ENCODE measurements at regions not wholly inside any gene's neighbourhood (a gene's known extent, or its start where the extent isn't known, plus 50 kb on each side); places are given as distances from the start of the nearest gene placed in this dataset.
A peak's percentile ranks its signal among the peaks of the same experiment; 100 is the strongest.
"Not testable (repeated sequence)": the region's sequence is repeated elsewhere in the genome, so short reads cannot be mapped to it uniquely, and the experiment has no call there.

DNA sequence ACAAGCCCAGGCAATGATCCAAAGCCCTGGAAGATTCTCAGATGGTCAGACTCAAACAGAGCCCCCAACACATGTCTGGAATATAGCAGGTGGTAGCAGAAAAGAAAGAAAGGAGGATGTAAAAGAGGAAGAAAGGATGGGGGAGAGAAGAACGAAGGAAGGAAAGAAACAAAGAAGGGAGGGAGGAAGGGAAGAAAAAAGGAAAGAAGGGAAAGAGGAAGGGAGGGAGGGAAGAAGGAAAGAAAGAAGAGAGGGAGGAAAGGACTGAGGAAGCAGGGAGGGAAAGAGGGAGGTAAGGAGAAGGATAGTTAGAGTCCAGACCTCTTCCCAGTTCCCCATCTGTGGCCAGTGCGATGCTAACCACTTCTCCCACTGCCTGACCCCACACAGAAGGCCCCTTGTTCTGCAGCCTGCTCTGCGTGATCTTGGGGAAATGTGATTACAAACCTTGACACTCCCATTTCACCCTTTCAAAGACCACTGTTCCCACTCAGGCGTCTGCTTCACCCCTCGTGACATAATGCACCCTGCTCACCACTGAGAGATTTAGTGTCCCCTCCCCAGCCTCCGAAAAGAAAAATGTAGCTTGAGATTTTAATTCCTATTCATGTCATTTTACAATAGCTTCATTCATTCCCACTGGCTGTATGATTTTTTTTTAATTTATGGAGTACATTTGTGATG lies 357.9 kb downstream of the BCL11B start:
- DNase-seq = no peak

DNA sequence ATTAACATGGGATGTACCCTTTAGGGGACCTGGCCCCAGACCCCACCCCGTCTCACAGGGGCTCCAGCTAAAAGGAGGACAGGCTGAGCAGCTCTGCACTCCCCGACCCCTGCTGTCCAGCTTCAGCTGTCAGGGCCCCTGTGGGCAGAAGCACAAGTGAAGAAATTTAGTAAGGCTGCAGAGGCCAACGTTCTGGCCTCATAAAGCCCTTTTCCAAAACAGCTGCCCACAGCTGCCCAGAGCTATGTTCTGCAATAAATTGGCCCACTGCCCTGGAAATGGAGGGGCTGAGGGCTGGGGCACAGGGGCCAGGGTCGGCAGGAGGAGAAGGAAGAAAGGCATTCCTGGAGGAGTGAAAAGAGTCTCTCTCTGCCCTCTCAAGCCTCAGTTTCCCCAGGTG lies 357.1 kb downstream of the BCL11B start:
- DNase-seq = no peak

DNA sequence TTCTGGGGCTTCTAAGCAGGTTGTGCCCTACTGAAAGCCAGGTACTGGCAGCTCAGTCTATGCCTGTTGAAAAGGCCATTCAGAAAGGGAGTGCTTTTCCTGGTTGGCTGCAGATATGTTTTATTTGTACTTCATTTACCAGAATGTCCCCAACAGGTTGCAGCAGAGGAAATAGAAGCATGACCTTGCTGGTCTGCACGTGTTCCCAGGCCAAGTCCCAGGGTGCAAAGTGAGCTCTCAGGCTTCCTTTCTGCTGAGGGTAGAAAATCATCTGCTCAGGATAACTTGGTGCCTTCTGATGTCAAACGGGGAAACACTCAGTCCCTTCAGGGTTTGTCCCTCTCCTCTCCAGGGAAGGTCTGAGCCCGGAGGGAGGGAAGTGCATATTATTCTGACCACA lies 356.4 kb downstream of the BCL11B start:
- DNase-seq = no peak

DNA sequence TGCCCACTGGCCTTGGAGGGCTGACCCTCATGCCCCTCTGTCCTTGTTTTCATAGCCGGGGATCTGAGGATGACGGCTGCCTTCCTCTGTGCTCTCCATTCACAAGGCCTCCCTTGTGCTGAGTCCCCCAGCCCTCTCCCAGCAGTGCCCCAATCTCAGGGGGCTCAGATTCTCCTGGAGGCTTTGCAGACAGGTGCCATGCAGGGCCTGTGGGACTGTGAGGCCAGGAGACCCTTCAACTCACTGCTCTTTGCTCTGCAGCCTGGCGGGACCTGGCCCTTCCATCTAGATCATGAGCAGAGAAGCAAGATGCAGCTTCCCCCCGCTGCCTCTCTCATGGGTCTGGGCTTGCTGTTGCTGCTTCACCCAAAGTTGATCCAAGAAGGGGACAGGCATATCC lies 356.0 kb downstream of the BCL11B start:
- DNase-seq = no peak

DNA sequence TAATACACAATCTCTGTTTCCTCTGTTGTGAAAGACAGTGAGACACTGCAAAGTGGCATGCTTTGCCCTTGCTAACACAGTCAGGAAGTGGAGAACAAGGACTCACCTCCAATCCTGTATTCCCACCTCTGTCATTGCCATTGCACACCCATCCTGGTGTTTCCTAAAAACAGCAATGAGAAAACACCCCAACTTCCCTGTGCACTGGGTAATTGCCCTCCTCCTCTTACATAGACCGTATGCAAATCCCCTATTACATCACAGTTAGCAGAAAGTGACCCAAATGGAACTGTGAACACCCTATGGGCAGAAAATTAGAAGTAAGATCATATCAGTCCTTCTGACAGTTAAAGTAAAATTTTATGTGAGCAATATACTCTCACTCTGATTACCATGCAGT lies 355.5 kb downstream of the BCL11B start:
- no peak for DNase-seq

DNA sequence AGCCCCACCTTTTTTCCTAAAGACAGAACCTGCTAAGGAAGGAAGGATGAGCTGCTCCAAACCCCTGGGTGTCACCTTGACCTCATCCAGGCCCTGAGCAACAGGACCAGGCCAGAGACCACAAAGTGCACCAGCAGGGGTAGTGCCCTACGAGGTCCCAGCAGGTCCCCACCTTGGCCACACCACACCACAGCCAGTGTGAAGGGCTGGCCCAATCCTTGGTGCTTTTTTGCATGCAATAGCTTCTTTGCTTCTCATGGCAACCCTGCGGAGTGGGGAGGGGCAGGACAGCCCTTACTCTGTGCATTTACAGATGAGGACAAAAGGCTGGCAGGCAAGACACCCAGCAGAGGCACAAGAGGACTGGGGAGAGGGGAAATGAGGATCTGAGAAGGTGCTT lies 352.6 kb downstream of the BCL11B start:
- no peak for DNase-seq

DNA sequence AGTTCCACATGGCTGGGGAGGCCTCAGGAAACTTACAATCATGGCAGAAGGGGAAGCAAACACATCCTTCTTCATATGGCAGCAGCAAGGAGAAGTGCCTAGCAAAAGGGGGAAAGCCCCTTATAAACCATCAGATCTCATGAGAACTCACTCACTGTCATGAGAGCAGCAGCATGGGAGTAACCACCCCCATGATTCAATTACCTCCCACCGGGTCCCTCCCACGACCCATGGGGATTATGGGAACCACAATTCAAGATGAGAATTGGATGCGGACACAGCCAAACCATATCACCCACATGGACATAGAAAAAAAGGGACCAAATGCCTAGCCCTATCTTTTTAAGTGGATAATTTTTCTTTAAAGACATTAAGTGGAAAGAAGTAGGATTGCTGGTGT lies 350.7 kb downstream of the BCL11B start:
- DNase-seq = not testable (repeated sequence)

DNA sequence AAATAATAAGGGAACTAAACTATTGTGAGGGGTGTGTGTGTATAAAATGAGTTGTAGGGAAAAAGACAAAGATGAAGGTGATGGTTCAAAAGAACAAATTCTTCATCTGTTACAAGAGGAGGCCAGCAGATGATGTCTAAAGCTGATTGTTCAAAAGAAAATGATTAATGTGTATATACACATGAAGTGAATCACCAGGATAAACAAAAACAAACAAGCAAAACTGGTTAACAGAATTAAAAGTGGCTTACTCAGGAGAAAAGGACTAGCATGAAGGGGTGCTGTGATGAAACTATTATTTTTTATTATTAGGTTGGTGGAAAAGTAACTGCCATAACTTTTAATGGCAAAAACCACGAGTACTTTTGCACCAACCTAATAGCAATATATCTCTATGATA lies 348.4 kb downstream of the BCL11B start:
- no peak for DNase-seq

DNA sequence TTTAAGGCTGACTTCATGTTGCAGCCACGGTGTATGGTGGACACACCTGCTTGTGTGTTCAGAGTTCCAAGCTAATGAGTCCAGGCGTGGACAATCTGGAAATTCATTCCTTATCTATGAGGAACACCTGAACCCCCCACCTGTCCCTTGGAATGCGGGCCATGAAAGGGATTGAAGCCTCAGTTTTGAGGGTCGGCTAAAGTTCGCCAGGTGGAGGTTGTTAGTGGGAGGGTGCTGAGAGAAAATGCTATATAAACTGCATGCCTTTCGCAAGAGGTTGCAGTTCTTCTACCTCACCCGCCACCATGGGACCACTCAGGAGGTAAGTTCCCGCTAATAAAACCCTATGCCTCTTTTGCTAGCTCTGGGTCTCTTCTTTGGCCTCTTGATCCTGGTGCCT lies 348.0 kb downstream of the BCL11B start:
- DNase-seq = no peak

DNA sequence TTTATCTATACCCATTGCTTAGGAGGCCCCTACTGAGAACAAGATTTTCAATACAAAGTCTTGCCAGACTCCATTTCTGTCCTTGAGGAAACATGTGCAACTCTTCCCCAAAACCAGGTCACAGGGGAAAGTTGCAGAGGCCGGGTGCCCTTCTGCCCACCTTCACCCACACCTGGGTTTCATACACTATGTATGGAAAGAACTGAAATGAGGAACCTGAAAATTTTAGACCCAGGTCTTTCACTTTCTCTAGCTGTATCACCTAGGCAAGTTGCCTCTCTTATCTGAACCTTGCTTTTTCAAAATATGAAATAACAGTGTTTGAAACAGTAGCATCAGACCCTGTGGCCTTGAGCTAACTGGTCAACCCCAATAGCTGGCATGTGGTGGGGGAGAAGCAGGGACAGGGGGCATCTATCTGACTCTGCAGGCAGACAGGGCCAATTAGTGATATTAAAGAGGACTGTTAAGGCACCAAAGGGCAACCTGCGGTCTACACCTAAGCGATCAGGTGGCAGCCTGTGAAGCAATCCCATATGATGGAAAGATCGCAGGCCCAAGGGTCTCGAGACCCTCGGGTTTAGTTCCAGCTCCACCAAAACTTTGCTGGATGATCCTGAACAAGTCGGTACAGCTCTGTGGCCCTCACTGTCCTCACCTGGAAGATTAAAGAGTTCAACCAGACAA lies 346.5 kb downstream of the BCL11B start:
- no peak for DNase-seq

DNA sequence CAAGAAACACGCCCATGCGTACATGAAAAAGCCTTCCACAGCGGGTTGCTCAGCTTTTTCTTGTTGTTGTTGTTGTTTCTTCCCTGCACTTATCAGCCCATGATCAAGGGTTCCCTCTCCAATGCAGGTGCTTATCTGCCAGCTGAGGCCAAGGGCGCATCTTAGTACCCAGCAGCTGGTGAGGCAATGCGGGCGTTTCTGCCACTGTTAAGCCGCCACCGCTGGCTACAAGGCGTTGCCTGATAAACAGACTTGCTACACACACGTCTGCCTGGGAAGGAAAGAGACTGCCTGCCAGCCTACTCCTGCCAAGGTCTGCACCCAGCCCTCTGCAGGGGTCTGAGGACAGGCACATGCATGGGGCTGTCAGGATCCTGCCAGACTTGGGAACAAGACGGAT lies 345.9 kb downstream of the BCL11B start:
- DNase-seq = peak; percentile 48

DNA sequence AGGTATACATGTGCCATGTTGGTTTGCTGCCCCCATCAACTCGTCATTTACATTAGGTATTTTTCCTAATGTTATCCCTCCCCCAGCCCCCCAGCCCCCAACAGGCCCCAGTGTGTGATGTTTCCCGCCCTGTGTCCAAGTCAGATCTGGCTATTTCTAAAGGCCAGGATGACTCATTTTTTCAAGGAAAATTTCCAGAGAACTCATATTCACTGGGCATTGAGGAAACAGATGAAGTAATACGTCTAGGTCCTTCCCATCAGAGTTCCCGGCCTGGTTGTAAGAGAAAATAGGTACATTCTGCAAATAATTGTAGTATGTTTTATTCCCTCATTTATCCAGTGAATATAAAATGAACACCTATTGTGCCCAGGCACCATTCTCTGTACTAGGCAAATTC lies 345.2 kb downstream of the BCL11B start:
- DNase-seq = no peak

DNA sequence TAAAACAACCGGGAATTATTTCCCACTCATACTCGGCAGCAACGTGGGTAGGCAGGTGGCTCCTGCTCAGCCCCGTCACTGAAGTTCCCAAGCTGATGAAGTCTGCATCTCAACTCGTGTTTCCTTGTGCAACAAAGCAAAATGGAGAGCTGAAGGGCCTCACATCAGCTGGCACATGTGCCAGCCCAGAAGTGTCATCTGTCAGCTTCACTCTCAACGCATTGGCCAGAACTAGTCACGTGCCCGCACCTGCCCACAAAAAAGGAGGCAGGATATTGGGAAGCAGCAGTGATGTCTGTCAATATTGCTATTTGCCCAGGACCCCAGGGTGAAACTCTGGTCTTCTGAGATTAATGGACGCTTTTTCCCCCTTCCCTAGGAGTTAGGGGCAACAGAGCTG lies 344.0 kb downstream of the BCL11B start:
- no peak for DNase-seq

DNA sequence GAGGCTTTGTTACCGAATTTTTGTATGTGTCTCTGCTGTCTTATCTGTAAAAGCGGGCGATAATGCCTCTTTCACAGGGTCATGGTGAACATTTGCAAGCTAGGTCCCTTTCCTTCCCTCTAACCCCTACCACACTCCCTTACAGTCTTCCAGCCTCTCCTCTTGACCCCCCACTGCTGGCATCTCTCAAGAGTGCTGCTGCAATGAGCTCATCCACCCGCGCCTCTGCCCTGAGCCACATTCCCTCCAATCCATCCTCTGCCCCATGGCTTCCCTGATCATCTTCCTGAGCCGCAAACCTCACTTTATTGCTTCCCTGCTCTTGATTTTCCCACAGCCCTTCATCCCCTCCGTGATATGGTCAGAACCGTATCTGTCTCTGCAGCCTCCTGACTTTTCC lies 343.6 kb downstream of the BCL11B start:
- DNase-seq = no peak

DNA sequence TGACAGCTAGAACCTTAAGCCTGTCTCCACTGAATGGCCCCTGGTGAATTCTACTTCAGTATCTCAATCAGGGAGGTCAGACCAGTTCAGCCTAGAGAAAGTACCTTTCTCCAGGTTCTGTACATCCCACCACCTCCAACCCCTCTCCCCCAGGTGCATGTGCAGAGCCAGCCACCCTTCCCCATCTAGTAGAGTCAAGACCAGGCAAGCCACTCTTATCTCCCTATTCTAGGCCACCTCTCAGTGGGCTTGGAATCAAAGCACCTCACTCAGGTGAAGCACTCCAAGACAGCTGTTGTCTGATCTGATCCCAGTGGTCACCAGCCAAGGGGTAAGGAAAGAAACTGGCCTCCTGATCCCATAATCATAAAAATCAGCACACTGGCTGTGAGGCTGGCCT lies 340.9 kb downstream of the BCL11B start:
- no peak for DNase-seq

DNA sequence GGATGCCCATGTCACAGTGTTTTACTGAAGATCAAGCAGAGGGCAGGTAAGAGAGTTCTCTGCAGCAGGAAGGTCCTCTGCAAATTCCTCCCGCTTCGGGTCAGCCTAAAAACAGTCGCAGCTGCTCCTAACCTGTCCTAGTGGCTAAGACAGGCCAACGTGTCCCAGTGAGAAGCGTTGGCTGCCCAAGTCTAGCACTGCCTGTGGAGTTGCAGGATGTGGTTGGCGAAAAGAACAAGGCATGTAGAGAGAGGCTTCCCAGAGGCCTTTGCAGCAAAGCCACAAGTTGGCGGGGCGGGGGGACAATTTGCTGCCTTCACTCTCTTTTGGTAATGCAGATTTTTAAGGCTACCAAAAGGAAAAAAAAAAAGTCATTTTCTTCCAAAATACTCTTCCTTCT lies 340.1 kb downstream of the BCL11B start:
- DNase-seq = peak; percentile 75

DNA sequence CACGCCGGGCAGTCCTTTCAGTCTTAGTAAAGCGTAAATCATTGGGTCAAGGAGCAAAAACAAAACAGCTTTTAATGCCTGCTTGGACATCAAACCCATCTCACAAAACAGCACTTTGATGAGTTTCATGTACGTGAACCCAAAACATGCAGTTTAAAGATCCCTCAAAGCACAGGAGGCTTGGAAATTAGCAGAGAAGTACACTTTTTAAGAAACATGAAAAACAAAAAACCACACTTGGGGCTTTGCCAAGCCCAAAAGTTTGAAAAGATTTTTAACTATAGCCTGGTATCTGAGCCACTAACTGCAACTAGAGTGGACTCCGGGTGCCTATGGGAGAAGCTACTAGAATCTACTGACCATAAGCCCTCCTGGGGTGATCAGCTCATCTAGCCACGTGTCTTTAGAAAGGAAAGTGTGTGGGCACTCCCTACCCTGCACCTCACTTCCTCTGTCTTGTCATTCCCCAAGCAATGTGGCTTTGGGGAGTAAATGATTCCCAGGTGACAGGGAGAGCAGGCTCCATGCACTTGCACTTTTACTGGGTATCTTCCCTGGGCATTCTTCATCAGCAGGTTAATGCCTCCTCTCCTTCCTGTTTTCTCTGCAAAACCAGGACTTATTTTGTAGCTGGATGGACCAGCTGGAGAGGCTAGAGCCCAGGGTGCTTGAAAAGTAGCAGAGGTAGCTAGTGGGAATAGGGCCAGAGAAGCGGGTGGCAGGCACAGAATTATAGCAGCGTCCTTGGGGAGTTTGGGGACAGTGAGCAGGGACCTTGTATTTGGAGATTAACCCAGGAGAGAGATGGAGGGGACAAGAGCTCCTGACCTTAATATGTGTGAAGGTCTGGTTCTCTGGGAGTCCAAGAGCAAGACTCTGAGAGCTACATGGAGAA lies 339.3 kb downstream of the BCL11B start:
- DNase-seq = peak; percentile 9

DNA sequence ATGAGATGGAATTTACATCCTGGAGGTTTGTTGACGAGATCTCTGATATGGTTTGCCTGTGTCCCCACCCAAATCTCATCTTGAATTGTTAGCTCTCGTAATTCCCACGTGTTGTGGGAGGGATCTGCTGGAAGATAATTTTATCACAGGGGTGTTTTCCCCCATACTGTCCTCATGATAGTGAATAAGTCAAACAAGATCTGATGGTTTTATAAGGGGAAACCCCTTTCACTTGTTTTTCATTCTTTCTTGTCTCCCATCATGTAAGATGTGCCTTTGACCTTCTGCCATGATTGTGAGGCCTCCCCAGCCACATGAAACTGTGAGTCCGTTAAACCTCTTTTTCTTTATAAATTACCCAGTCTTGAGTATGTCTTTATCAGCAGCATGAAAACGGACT lies 337.4 kb downstream of the BCL11B start:
- not testable (repeated sequence) for DNase-seq

DNA sequence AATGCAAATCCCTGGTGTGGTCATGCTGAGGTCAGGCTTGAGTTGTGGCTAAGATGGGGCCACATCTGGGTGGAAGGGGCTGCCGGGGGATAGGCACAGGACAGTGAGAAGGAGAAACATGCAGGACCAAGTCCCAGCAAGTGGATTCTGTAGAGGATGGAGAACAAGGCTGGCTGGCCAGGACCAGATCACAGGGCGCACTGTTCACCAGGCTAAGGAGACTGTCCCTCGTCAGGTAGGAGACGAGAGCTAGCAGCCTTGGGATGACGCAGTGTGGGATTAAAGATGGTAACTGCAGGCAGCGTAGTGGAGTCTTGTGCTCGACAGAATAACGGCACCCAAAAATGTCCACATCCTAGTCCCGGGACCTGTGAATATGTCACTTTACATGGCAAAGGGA lies 336.1 kb downstream of the BCL11B start:
- DNase-seq = no peak

DNA sequence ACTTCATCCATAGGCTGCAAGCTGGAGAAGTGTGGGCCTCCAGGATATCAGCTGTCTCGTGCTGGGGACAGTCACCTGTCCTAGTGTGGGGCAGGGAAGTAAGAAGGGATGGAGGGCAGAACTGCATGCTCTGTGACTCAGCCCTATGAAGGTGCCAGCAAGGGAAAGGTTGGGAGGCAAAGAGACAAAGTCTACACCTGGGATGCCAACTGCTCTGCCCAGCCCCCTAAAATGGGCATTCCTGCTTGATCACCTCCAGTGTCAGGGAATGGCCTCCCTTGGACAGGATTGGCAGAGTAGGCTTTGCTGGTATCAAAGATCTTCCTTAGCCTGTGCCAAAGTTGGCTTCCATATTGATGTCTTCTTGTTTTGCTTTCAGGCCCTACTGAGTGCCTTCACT lies 335.0 kb downstream of the BCL11B start:
- DNase-seq = no peak

DNA sequence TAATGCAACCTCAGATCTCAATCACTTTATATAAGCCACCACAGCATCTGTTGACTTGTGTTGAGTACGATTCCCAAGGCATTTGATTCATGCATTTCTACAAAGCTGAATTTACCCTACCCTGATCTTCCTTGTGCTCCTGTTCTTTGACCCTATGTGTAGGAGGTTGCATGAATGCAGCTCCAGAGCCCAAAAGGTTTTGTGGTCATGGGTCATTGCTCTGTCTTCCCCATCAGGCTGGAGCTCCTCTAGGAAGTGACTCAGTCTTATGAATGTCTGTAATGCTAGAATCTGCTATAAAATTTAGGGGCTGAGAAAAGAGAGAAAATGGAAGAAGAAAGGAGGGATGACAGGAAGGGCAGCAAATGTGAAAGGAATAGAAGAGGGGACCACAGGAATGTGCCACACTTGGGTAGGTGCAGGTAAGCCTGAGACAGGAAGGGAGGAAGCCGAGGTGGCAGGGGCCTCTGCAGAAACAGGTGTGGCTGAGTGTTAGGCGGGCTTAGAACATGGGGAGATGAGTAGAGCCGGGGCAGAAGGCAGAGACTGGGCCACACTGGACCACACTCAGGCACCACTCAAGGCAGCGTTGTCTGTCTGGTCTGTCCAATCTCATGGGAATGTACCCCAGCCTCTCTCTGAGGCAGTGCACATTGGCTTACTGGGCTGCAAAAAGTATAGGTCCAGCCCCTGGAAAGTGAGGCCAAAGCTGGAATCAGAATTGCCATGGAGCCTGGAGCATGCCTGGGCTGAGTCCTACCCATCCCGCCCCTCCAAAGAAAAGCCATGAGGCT lies 334.1 kb downstream of the BCL11B start:
- no peak for DNase-seq

DNA sequence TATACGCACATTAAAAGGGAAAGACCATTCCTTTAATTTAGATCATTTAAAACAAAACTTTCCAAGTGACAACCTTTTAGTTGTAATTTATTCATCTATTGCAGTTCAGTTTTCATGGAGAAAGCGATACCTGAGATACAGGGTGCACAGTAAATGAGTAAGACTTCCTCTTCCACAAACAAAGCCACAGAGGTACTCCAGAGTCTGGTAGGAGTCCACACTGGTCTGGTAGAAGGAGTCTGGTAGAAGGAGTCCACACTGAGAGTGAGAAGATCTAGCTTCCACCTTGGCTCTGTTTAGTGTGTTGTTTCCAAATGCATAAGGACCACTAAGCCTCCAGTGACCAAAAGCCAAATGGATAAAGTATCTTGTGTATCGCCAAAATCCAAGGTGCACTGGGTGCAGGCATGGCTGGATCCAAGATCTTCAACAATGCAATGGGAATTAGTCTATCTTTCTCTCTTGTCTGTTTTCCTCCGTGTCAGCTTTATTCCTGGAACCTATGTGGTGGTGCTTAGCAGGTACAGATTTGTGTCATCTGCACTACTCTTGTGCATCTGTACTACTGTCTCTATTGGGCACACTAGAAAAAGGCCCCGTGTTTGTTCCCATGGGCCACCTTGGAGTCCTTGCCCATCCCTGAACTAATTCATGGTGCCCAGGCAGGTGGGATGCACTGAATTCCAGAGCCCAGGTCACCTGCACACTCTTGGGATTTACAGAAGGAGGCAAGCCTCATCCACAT lies 331.1 kb downstream of the BCL11B start:
- DNase-seq = no peak
